ENCODE measurements at regions not wholly inside any gene's neighbourhood (a gene's known extent, or its start where the extent isn't known, plus 50 kb on each side); places are given as distances from the start of the nearest gene placed in this dataset.

DNA sequence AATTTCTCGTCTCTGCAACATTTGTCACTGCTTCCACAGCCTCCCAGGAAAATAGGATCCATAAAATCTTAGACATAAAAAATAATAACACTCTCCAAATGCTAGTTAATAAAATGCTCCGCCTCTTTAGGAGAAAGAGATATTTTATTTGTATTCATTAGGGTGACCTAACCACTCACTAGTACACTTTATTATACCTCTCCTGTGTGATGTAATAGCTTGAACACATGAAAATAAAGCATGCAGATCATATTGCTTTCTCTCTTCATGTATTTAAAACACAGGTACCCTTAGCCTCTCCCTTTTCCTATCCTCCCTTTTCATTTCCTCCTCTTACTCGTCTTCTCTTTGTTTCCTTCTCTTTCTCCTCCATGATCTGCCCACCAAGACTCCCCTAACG, 694.2 kb downstream of the EPHA4 start:
- H3K27me3 ChIP-seq, result no peaks in the 10 kb centered on the region
- intact Hi-C loops (cut with DNase I), result no loop called here
- DNase-seq (ENCODE audit: low spot score in 2 of 2), result no peak
- H3K9me3 ChIP-seq, result no peaks in the 10 kb centered on the region
- no peak overlapping the region for H3K27ac ChIP-seq
- no peaks in the 10 kb centered on the region for H3K4me1 ChIP-seq
- H3K36me3 ChIP-seq, result no peaks in the 10 kb centered on the region
- H3K4me3 ChIP-seq, result no peak overlapping the region
- TF ChIP-seq CTCF (IDR thresholded peaks at IDR 0.05), result no peak

DNA sequence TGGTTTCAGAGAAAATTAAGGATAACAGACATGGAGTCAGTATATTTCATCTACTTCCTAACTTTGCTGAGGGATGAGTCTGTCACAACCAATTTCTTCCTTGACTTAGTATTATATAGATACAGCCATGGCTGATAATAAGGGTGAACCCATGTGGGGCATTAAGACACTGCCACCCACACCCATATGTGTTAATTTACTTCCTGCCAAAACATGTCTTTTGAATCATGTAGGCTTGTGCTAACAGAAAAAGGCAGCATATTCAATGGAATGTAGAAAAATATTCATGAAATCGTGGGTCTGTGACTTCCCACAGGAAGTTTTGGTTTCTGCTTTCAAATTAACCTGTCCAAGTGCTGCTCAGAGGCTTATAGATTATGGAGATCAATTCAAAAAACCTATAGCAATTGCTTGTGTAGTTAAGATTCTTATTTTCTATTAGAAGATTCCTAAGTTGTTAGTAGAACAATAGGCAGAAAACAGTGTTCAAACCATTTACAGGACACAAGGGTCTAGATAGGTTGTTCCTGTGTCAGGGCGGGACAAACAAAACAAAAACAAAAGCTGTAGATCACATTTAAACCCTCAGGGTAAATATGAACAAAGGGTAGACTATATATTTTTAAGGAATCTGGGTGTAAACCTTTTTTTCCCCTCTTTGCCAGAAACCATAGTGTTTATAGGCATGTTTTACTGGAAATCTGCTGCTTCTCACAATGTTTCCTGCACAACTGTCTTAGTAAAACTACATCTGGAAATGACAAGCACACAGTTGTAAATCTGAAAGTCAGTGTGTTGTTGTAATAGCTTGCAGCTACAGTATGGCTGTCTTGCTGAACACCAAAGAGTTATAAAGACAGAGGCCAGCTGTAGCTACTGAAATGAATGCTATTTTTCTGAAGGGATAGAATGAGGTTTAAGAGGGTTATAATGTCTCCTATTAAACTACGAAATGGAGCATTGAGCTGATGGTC, 691.2 kb downstream of the EPHA4 start:
- Histone ChIP-seq H3K27ac (no peak overlapping the region), H3K4me1 (no peaks in the 10 kb centered on the region), H3K9me3 (no peaks in the 10 kb centered on the region), H3K36me3 (no peaks in the 10 kb centered on the region), H3K27me3 (no peaks in the 10 kb centered on the region), H3K4me3 (no peak overlapping the region)
- intact Hi-C loops (cut with DNase I), result no loop called here
- no peak for DNase-seq (ENCODE audit: low spot score in 2 of 2)
- no peak for TF ChIP-seq CTCF (IDR thresholded peaks at IDR 0.05)

GRCh38 chr2:220882507-220882906, 689.6 kb downstream of the EPHA4 start:
- no peaks in the 10 kb centered on the region for H3K9me3 ChIP-seq
- H3K4me1 ChIP-seq, result no peaks in the 10 kb centered on the region
- H3K27ac ChIP-seq, result no peak overlapping the region
- no peak for TF ChIP-seq CTCF (IDR thresholded peaks at IDR 0.05)
- no peaks in the 10 kb centered on the region for H3K36me3 ChIP-seq
- DNase-seq (ENCODE audit: low spot score in 2 of 2), result no peak
- no peak overlapping the region for H3K4me3 ChIP-seq
- intact Hi-C loops (cut with DNase I), result no loop called here
- no peaks in the 10 kb centered on the region for H3K27me3 ChIP-seq

- Histone ChIP-seq H3K27ac (no peak overlapping the region), H3K4me1 (no peaks in the 10 kb centered on the region), H3K9me3 (no peaks in the 10 kb centered on the region), H3K4me3 (no peak overlapping the region), H3K27me3 (no peaks in the 10 kb centered on the region), H3K36me3 (no peaks in the 10 kb centered on the region)
- no peak for TF ChIP-seq CTCF (IDR thresholded peaks at IDR 0.05)
- intact Hi-C loops (cut with DNase I), result no loop called here
- no peak for DNase-seq (ENCODE audit: low spot score in 2 of 2)
Observed at GRCh38 chr2:220885593-220885992, 686.5 kb downstream of the EPHA4 start.

DNA sequence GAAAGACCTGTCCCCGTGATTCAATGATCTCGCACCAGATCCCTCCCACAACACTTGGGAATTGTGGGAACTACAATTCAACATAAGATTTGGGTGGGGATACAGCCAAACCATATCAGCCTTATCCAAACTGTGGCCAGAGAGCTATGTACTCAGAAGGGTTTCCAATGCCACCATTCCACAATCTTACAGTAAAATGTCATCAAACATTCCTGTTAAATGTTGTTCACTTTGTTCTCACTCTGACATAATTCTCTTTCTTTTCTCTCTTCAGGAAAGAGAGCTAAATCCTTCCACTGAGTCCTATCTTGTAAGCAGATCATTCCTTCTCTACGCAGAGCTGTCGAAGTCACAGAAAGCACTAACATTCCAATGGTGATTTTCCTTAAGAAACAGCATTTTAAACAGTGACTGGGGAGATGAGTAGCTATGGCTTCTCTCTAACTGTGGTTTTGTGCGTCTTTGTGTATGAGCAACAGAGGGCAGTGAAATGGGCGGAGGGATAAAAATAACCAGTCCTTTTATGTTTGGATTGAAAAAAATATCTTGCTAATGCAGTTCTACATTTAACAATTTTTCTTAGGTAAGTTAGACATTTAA, 684.7 kb downstream of the EPHA4 start:
- DNase-seq (ENCODE audit: low spot score in 2 of 2), result no peak
- H3K4me3 ChIP-seq, result no peak overlapping the region
- no peaks in the 10 kb centered on the region for H3K27me3 ChIP-seq
- no peaks in the 10 kb centered on the region for H3K9me3 ChIP-seq
- H3K4me1 ChIP-seq, result no peaks in the 10 kb centered on the region
- intact Hi-C loops (cut with DNase I), result no loop called here
- no peaks in the 10 kb centered on the region for H3K36me3 ChIP-seq
- no peak for TF ChIP-seq CTCF (IDR thresholded peaks at IDR 0.05)
- H3K27ac ChIP-seq, result no peak overlapping the region

All from ascending aorta (tissue), 2 donors.